GM12878 (cell line): ENCODE measurements at regions not wholly inside any gene's neighbourhood (a gene's known extent, or its start where the extent isn't known, plus 50 kb on each side); places are given as distances from the start of the nearest gene placed in this dataset.

Experiments used
- ATAC-seq: fragments of 200-7000 bp; cut with Tn5 transposase; 3 replicates; pipeline ENCODE4 v1.9.1; 2020; ENCODE audit warnings: mild to moderate bottlenecking, moderate library complexity
- BruUV-seq: library from RNA; stranded (reverse); fragments of 400-500 nt; replicated peaks from 2 replicates; lab custom pipeline; 2021; lab: Mats Ljungman, UMichigan
- CTCF ChIA-PET: fragments of 300-600 bp; sonication (Branson Sonifier 250); formaldehyde crosslinking; extraction: SDS; loops from one replicate; lab custom pipeline; 2021; ENCODE audit warnings: inconsistent platforms; lab: Yijun Ruan, JAX
- POLR2A ChIA-PET: fragments of 350-600 bp; formaldehyde crosslinking; extraction: SDS; loops from one replicate; lab custom pipeline; 2021; ENCODE audit warnings: inconsistent platforms; lab: Charles Lee
- RAD21 ChIA-PET: fragments of 300-600 bp; sonication (Branson Sonifier 250); formaldehyde crosslinking; loops from one replicate; lab custom pipeline; 2023; ENCODE audit warnings: antibody characterized with exemption; ENCODE audit not compliant: unreplicated experiment; lab: Charles Lee
- SMC1A ChIA-PET: fragments of 300-600 bp; sonication (Branson Sonifier 250); formaldehyde crosslinking; loops from one replicate; lab custom pipeline; 2023; ENCODE audit not compliant: unreplicated experiment, uncharacterized antibody; lab: Charles Lee
- DNase-seq: peaks from one replicate; pipeline ENCODE4 v3.0.0-alpha.2; 2011; ENCODE audit warnings: low read depth, low spot score
- FAIRE-seq: peaks from 3 replicates; lab custom pipeline; 2011; peaks lifted over from hg19 to GRCh38; lab: Jason Lieb, UNC
- H2AFZ ChIP-seq: 2 replicates; pipeline ENCODE4 v1.6.0; 2011; ENCODE audit warnings: low read depth, low read length, control low read depth; ENCODE audit not compliant: control insufficient read depth
- H3K27ac ChIP-seq: 2 replicates; pipeline ENCODE4 v1.5.1; 2011; ENCODE audit warnings: control low read depth; ENCODE audit not compliant: control insufficient read depth, insufficient read depth
- H3K27me3 ChIP-seq, 2 experiments: replicated peaks in 1 of 2; 2 replicates each; pipeline versions ENCODE4 v1.6.0 to v1.6.1; 2011; ENCODE audit warnings: low read length in 1 of 2; ENCODE audit not compliant: control insufficient read depth in 2 of 2, insufficient read depth in 2 of 2
- H3K36me3 ChIP-seq, 2 experiments: 2 replicates each; pipeline ENCODE4 v1.5.1; 2011; ENCODE audit warnings: low read length in 1 of 2; ENCODE audit not compliant: control insufficient read depth in 2 of 2, insufficient read depth in 2 of 2
- H3K4me1 ChIP-seq: 2 replicates; pipeline ENCODE4 v1.6.1; 2011; ENCODE audit warnings: mild to moderate bottlenecking, low read length, moderate library complexity, mixed read lengths; ENCODE audit not compliant: control insufficient read depth, insufficient read depth
- H3K4me2 ChIP-seq: 2 replicates; pipeline ENCODE4 v1.6.0; 2011; ENCODE audit warnings: control low read depth; ENCODE audit not compliant: control insufficient read depth, insufficient read depth
- H3K4me3 ChIP-seq: fragments of 200-600 bp; sonication (generic); 2 replicates; pipeline ENCODE4 v1.5.1; 2016
- H3K79me2 ChIP-seq: 2 replicates; pipeline ENCODE4 v1.6.0; 2011; ENCODE audit warnings: low read length; ENCODE audit not compliant: control insufficient read depth, insufficient read depth
- H3K9ac ChIP-seq: 2 replicates; pipeline ENCODE4 v1.8.0; 2011; ENCODE audit warnings: low read length, control low read depth, mixed read lengths; ENCODE audit not compliant: control insufficient read depth, insufficient read depth
- H3K9me3 ChIP-seq: replicated peaks from 3 replicates; pipeline ENCODE4 v1.5.1; 2011; ENCODE audit warnings: mild to moderate bottlenecking, low read length; ENCODE audit not compliant: control insufficient read depth, insufficient read depth
- H4K20me1 ChIP-seq: 2 replicates; pipeline ENCODE4 v1.6.0; 2011; ENCODE audit not compliant: control insufficient read depth, insufficient read depth
- BCL11A ChIP-seq: IDR thresholded peaks from 2 replicates; pipeline ENCODE4 v1.6.1; 2011; ENCODE audit warnings: low read depth, low read length
- CBFB ChIP-seq: IDR thresholded peaks from 2 replicates; pipeline ENCODE4 v1.6.1; 2016; ENCODE audit warnings: antibody characterized with exemption, low read depth
- CHD2 ChIP-seq: IDR thresholded peaks from 2 replicates; pipeline ENCODE4 v1.6.1; 2011; ENCODE audit warnings: low read depth, low read length, improper control_type of control experiment, borderline replicate concordance
- CREB1 ChIP-seq: IDR thresholded peaks from 2 replicates; pipeline ENCODE4 v1.6.1; 2012; ENCODE audit warnings: low read depth, mild to moderate bottlenecking, inconsistent platforms
- CREM ChIP-seq: IDR thresholded peaks from 2 replicates; pipeline ENCODE4 v1.6.1; 2014; ENCODE audit warnings: antibody characterized with exemption, low read depth
- MYC ChIP-seq: IDR thresholded peaks from 2 replicates; pipeline ENCODE4 v1.6.1; 2011; ENCODE audit warnings: mild to moderate bottlenecking, low read length, moderate library complexity, inconsistent platforms; ENCODE audit not compliant: insufficient read depth, insufficient replicate concordance, insufficient read length, severe bottlenecking
- NFXL1 ChIP-seq: fragments of 450-650 bp; IDR thresholded peaks from 2 replicates; pipeline ENCODE4 v1.6.1; 2017; ENCODE audit warnings: antibody characterized with exemption, mild to moderate bottlenecking, borderline replicate concordance
- NFYA ChIP-seq: IDR thresholded peaks from 2 replicates; pipeline ENCODE4 v1.6.1; 2011; ENCODE audit warnings: low read depth, mild to moderate bottlenecking, low read length, improper control_type of control experiment, borderline replicate concordance
- SIN3A ChIP-seq: IDR thresholded peaks from 2 replicates; pipeline ENCODE4 v1.6.1; 2012; ENCODE audit warnings: low read depth, low read length, improper control_type of control experiment
- SMAD5 ChIP-seq: IDR thresholded peaks from 2 replicates; pipeline ENCODE4 v1.6.1; 2016; ENCODE audit warnings: antibody characterized with exemption, low read depth
- ZNF207 ChIP-seq: fragments of 450-650 bp; IDR thresholded peaks from 2 replicates; pipeline ENCODE4 v1.6.1; 2014; ENCODE audit warnings: antibody characterized with exemption, mild to moderate bottlenecking, borderline replicate concordance
- WGBS: methylation state at CpG from one replicate; pipeline ENCODE4 v1.1.6; 2016; ENCODE audit warnings: low lambda C conversion rate; ENCODE audit not compliant: insufficient replicate concordance, insufficient coverage; ENCODE audit errors: missing lambda C conversion rate; 5-methylcytosine and 5-hydroxymethylcytosine counted together
- in situ Hi-C: fragments of 300-500 bp; cut with MboI; formaldehyde crosslinking; loops from 9 replicates; pipeline ENCODE4 v1.14.3; 2018; ENCODE audit warnings: mixed read lengths
- intact Hi-C: fragments of 100-400 bp; cut with micrococcal nuclease; formaldehyde crosslinking; loops from one replicate; pipeline ENCODE4 v1.14.2; 2022; ENCODE audit not compliant: unreplicated experiment
- TF ChIP-seq, protein P1 (sequence below): fragments of 450-650 bp; IDR thresholded peaks from 2 replicates; pipeline ENCODE4 v1.6.1; 2016; ENCODE audit warnings: mild to moderate bottlenecking
- TF ChIP-seq, protein P2 (sequence below): IDR thresholded peaks from 2 replicates; pipeline ENCODE4 v1.6.1; 2011; ENCODE audit warnings: low read depth, low read length, improper control_type of control experiment, borderline replicate concordance

DNA sequence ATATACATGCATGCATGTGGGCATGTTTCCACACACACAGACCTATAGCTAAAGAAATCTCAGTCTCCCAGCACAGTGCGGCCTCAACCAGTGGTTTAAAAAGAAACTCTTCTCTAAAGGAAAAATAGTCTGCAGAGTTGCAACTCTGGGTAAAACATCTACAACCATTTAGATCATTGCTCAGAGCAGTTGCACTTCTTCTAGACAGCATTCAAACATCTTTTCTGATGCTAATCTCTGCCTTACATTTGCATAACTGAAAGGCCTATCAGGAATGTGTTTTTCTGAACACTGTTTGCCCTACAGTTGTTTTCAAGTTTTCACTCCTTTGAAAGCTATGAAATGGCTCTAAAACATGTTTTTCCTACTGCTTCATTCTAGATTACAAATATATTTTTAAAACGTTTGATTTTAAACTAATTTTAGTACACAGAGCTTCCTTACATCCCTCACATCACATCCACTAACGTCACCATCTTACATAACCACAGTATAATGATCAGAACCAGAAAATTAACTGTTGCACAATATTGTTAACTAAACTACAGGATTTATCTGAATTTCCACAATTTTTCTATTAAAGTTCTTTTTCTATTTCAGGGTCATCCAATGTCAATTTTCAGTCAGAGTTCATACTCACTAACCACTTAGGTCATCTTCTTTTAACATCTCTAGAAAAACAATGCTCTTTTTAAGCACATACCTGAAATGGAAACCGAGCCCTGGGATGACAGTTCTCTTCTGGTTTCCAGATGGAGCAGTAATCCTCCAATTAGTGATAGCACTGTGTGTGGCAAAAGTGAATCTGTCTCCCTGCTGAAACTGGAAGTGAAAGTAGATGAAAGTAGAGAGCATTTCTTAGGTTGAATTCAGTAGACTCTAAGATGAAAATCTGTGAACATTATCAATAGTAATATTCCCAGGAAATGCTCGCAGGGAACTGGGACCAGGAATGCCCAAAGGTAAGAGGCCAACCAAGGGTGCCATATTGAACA lies 501.6 kb upstream of the GCFC2 start (continued):
- TF ChIP-seq, protein P1, sequence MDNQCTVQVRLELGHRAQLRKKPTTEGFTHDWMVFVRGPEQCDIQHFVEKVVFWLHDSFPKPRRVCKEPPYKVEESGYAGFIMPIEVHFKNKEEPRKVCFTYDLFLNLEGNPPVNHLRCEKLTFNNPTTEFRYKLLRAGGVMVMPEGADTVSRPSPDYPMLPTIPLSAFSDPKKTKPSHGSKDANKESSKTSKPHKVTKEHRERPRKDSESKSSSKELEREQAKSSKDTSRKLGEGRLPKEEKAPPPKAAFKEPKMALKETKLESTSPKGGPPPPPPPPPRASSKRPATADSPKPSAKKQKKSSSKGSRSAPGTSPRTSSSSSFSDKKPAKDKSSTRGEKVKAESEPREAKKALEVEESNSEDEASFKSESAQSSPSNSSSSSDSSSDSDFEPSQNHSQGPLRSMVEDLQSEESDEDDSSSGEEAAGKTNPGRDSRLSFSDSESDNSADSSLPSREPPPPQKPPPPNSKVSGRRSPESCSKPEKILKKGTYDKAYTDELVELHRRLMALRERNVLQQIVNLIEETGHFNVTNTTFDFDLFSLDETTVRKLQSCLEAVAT: no peak

DNA sequence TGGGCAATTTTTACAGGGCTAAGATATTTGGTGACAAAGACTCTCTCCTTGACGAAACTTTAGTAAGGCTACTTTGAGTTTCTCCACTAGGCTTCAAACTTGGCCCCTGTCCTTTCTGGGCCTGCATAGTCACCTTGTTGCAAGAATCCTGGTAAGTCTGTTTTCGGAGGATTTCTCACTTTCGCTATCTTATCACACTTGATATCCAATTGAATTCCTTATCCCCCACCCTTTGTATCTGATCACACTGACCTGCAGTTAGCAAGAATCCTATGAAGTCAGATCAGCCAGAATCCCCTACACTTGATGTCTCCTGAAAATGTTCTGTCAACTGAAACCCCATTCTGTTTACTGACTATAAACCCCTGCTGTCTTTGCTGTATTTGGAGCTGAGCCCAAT lies 499.8 kb upstream of the GCFC2 start:
- Histone ChIP-seq H3K4me2 (no peak overlapping the region), H3K36me3 (no peaks in the 10 kb centered on the region), H2AFZ (no peak overlapping the region), H3K4me1 (no peaks in the 10 kb centered on the region), H3K79me2 (no peaks in the 10 kb centered on the region), H3K4me3 (no peak overlapping the region), H3K9me3 (no peaks in the 10 kb centered on the region), H3K9ac (no peak overlapping the region), H4K20me1 (no peaks in the 10 kb centered on the region), H3K27me3 (no peaks in the 10 kb centered on the region), H3K27ac (no peak overlapping the region)
- DNase-seq: no peak
- FAIRE-seq: peak; percentile 44
- 26% methylated on average over 3 of the region's 3 CpGs for WGBS
- POLR2A ChIA-PET: no interaction called here
- TF ChIP-seq CBFB: no peak
- TF ChIP-seq SIN3A: no peak
- no peak for TF ChIP-seq NFXL1
- TF ChIP-seq NFYA: no peak
- TF ChIP-seq, protein P2, sequence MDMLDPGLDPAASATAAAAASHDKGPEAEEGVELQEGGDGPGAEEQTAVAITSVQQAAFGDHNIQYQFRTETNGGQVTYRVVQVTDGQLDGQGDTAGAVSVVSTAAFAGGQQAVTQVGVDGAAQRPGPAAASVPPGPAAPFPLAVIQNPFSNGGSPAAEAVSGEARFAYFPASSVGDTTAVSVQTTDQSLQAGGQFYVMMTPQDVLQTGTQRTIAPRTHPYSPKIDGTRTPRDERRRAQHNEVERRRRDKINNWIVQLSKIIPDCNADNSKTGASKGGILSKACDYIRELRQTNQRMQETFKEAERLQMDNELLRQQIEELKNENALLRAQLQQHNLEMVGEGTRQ: no peak
- TF ChIP-seq CREM: no peak
- no peak for TF ChIP-seq CHD2
- TF ChIP-seq SMAD5: no peak
- TF ChIP-seq BCL11A: no peak
- no peak for TF ChIP-seq CREB1
- no peak for TF ChIP-seq ZNF207
- TF ChIP-seq MYC: no peak
- SMC1A ChIA-PET: interaction anchor here (1.8 kb wide), 1 partner anchor 13 kb away, joined by 7 read pairs; no protein-coding TSS in a partner anchor
- no TSS peak for BruUV-seq
- RAD21 ChIA-PET: no interaction called here
- intact Hi-C loops: no loop called here
- CTCF ChIA-PET: no interaction called here
- in situ Hi-C loops: no loop called here
- ATAC-seq: no peak
